GM12878 (cell line): ENCODE measurements at regions not wholly inside any gene's neighbourhood (a gene's known extent, or its start where the extent isn't known, plus 50 kb on each side); places are given as distances from the start of the nearest gene placed in this dataset.

Experiments
- ATAC-seq: fragments of 200-7000 bp; cut with Tn5 transposase; 3 replicates; pipeline ENCODE4 v1.9.1; 2020; ENCODE audit warnings: mild to moderate bottlenecking, moderate library complexity
- BruUV-seq: library from RNA; stranded (reverse); fragments of 400-500 nt; replicated peaks from 2 replicates; lab custom pipeline; 2021; lab: Mats Ljungman, UMichigan
- CTCF ChIA-PET: fragments of 300-600 bp; sonication (Branson Sonifier 250); formaldehyde crosslinking; extraction: SDS; loops from one replicate; lab custom pipeline; 2021; ENCODE audit warnings: inconsistent platforms; lab: Yijun Ruan, JAX
- POLR2A ChIA-PET: fragments of 350-600 bp; formaldehyde crosslinking; extraction: SDS; loops from one replicate; lab custom pipeline; 2021; ENCODE audit warnings: inconsistent platforms; lab: Charles Lee
- RAD21 ChIA-PET: fragments of 300-600 bp; sonication (Branson Sonifier 250); formaldehyde crosslinking; loops from one replicate; lab custom pipeline; 2023; ENCODE audit warnings: antibody characterized with exemption; ENCODE audit not compliant: unreplicated experiment; lab: Charles Lee
- SMC1A ChIA-PET: fragments of 300-600 bp; sonication (Branson Sonifier 250); formaldehyde crosslinking; loops from one replicate; lab custom pipeline; 2023; ENCODE audit not compliant: unreplicated experiment, uncharacterized antibody; lab: Charles Lee
- DNase-seq: peaks from one replicate; pipeline ENCODE4 v3.0.0-alpha.2; 2011; ENCODE audit warnings: low read depth, low spot score
- FAIRE-seq: peaks from 3 replicates; lab custom pipeline; 2011; peaks lifted over from hg19 to GRCh38; lab: Jason Lieb, UNC
- H2AFZ ChIP-seq: 2 replicates; pipeline ENCODE4 v1.6.0; 2011; ENCODE audit warnings: low read depth, low read length, control low read depth; ENCODE audit not compliant: control insufficient read depth
- H3K27ac ChIP-seq: 2 replicates; pipeline ENCODE4 v1.5.1; 2011; ENCODE audit warnings: control low read depth; ENCODE audit not compliant: control insufficient read depth, insufficient read depth
- H3K27me3 ChIP-seq, 2 experiments: replicated peaks in 1 of 2; 2 replicates each; pipeline versions ENCODE4 v1.6.0 to v1.6.1; 2011; ENCODE audit warnings: low read length in 1 of 2; ENCODE audit not compliant: control insufficient read depth in 2 of 2, insufficient read depth in 2 of 2
- H3K36me3 ChIP-seq, 2 experiments: 2 replicates each; pipeline ENCODE4 v1.5.1; 2011; ENCODE audit warnings: low read length in 1 of 2; ENCODE audit not compliant: control insufficient read depth in 2 of 2, insufficient read depth in 2 of 2
- H3K4me1 ChIP-seq: 2 replicates; pipeline ENCODE4 v1.6.1; 2011; ENCODE audit warnings: mild to moderate bottlenecking, low read length, moderate library complexity, mixed read lengths; ENCODE audit not compliant: control insufficient read depth, insufficient read depth
- H3K4me2 ChIP-seq: 2 replicates; pipeline ENCODE4 v1.6.0; 2011; ENCODE audit warnings: control low read depth; ENCODE audit not compliant: control insufficient read depth, insufficient read depth
- H3K4me3 ChIP-seq: fragments of 200-600 bp; sonication (generic); 2 replicates; pipeline ENCODE4 v1.5.1; 2016
- H3K79me2 ChIP-seq: 2 replicates; pipeline ENCODE4 v1.6.0; 2011; ENCODE audit warnings: low read length; ENCODE audit not compliant: control insufficient read depth, insufficient read depth
- H3K9ac ChIP-seq: 2 replicates; pipeline ENCODE4 v1.8.0; 2011; ENCODE audit warnings: low read length, control low read depth, mixed read lengths; ENCODE audit not compliant: control insufficient read depth, insufficient read depth
- H3K9me3 ChIP-seq: replicated peaks from 3 replicates; pipeline ENCODE4 v1.5.1; 2011; ENCODE audit warnings: mild to moderate bottlenecking, low read length; ENCODE audit not compliant: control insufficient read depth, insufficient read depth
- H4K20me1 ChIP-seq: 2 replicates; pipeline ENCODE4 v1.6.0; 2011; ENCODE audit not compliant: control insufficient read depth, insufficient read depth
- ATF2 ChIP-seq: IDR thresholded peaks from 2 replicates; pipeline ENCODE4 v1.6.1; 2012; ENCODE audit warnings: low read length, inconsistent platforms
- BACH1 ChIP-seq: fragments of 450-650 bp; IDR thresholded peaks from 2 replicates; pipeline ENCODE4 v1.6.1; 2017; ENCODE audit warnings: mild to moderate bottlenecking, borderline replicate concordance
- BCL11A ChIP-seq: IDR thresholded peaks from 2 replicates; pipeline ENCODE4 v1.6.1; 2011; ENCODE audit warnings: low read depth, low read length
- CBFB ChIP-seq: IDR thresholded peaks from 2 replicates; pipeline ENCODE4 v1.6.1; 2016; ENCODE audit warnings: antibody characterized with exemption, low read depth
- CBX3 ChIP-seq: fragments of 200-600 bp; sonication (generic); IDR thresholded peaks from 2 replicates; pipeline ENCODE4 v1.6.1; 2016; ENCODE audit warnings: low read depth, borderline replicate concordance
- EED ChIP-seq: sonication (generic); IDR thresholded peaks from 2 replicates; pipeline ENCODE4 v1.6.1; 2016; ENCODE audit warnings: antibody characterized with exemption, low read depth
- KLF5 ChIP-seq: fragments of 450-650 bp; IDR thresholded peaks from 2 replicates; pipeline ENCODE4 v1.6.1; 2014; ENCODE audit warnings: mild to moderate bottlenecking; ENCODE audit not compliant: partially characterized antibody
- NFYB ChIP-seq: IDR thresholded peaks from 2 replicates; pipeline ENCODE4 v1.6.1; 2011; ENCODE audit warnings: low read depth, mild to moderate bottlenecking, low read length, improper control_type of control experiment, moderate library complexity; ENCODE audit not compliant: insufficient read depth
- NR2C1 ChIP-seq: fragments of 450-650 bp; IDR thresholded peaks from 2 replicates; pipeline ENCODE4 v1.6.1; 2017; ENCODE audit warnings: antibody characterized with exemption, mild to moderate bottlenecking, moderate library complexity
- NRF1 ChIP-seq: conservative IDR thresholded peaks from 2 replicates; pipeline ENCODE4 v1.6.1; 2011; ENCODE audit warnings: mild to moderate bottlenecking, low read depth, low read length, improper control_type of control experiment
- PML ChIP-seq: IDR thresholded peaks from 2 replicates; pipeline ENCODE4 v1.6.1; 2012; ENCODE audit warnings: low read length, inconsistent platforms
- SREBF1 ChIP-seq: IDR thresholded peaks from 2 replicates; pipeline ENCODE4 v1.6.1; 2012; ENCODE audit warnings: mild to moderate bottlenecking, low read length
- TCF3 ChIP-seq: IDR thresholded peaks from 2 replicates; pipeline ENCODE4 v1.6.1; 2012; ENCODE audit warnings: low read depth, mild to moderate bottlenecking, low read length, borderline replicate concordance; ENCODE audit not compliant: insufficient read depth
- TCF7 ChIP-seq: IDR thresholded peaks from 2 replicates; pipeline ENCODE4 v1.6.1; 2014; ENCODE audit warnings: antibody characterized with exemption, borderline replicate concordance
- WRNIP1 ChIP-seq: IDR thresholded peaks from 2 replicates; pipeline ENCODE4 v1.6.1; 2011; ENCODE audit warnings: low read depth, low read length, improper control_type of control experiment, borderline replicate concordance
- ZBED1 ChIP-seq: IDR thresholded peaks from 2 replicates; pipeline ENCODE4 v1.6.1; 2016; ENCODE audit warnings: borderline replicate concordance
- WGBS: methylation state at CpG from one replicate; pipeline ENCODE4 v1.1.6; 2016; ENCODE audit warnings: low lambda C conversion rate; ENCODE audit not compliant: insufficient replicate concordance, insufficient coverage; ENCODE audit errors: missing lambda C conversion rate; 5-methylcytosine and 5-hydroxymethylcytosine counted together
- in situ Hi-C: fragments of 300-500 bp; cut with MboI; formaldehyde crosslinking; loops from 9 replicates; pipeline ENCODE4 v1.14.3; 2018; ENCODE audit warnings: mixed read lengths
- intact Hi-C: fragments of 100-400 bp; cut with micrococcal nuclease; formaldehyde crosslinking; loops from one replicate; pipeline ENCODE4 v1.14.2; 2022; ENCODE audit not compliant: unreplicated experiment
- TF ChIP-seq, protein P1 (sequence below): IDR thresholded peaks from 2 replicates; pipeline ENCODE4 v1.6.1; 2011; ENCODE audit warnings: borderline replicate concordance, low read depth, mild to moderate bottlenecking, moderate library complexity, mixed read lengths, low read length; ENCODE audit not compliant: insufficient read depth; ENCODE audit errors: extremely low read length

DNA sequence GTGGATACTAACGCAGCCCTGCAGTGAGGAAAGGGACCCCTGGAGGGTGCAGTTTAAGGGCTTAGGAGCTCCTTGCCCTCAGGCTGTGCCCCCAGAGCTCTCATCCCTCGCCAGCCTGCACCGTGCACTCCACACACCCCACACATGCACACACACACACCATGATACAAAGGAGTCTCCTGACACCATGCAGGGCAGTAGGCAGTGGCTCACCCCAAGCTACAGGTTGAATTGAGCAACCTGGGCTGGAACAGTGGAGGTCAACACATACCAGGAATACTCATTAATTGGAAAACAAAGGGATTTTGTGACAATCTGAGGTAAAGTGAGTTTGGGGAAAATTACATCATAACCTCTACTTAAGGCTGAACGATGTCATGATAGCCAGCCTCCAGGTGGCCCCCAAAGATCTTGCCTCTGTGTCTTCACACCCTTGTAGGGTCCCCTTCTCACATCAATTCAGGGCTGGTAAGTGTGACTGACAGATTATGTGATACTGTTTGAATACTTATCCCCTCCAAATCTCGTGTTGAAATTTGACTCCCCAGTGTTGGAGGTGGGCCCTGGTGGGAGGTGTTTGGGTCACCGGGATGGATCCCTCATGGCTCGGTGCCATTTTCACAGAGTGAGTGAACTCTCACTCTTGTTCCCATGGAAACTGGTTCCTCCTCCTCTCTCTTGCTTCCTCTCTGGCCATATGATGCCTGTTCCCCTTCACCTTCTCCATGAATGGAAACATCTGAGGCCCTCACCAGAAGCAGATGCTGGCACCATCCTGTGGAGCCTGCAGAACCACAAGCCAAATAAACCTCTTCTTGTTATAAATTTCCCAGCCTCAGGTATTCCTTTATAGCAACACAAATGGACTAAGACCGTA, 111.0 kb upstream of the RAB4A start:
- Histone ChIP-seq H3K9me3 (no peaks in the 10 kb centered on the region), H3K27me3 (no peaks in the 10 kb centered on the region; a peak in 1 of 4 replicates), H3K79me2 (no peaks in the 10 kb centered on the region), H3K9ac (no peak overlapping the region), H3K36me3 (no peaks in the 10 kb centered on the region), H3K4me1 (no peaks in the 10 kb centered on the region; the same call in 1 of the 2 replicates), H3K4me2 (no peak overlapping the region), H3K4me3 (no peak overlapping the region), H4K20me1 (no peaks in the 10 kb centered on the region), H3K27ac (no peak overlapping the region), H2AFZ (no peak overlapping the region)
- FAIRE-seq (no peak), ATAC-seq (no peak), DNase-seq (no peak)
- no peak for TF ChIP-seq BACH1
- TF ChIP-seq EED, result no peak
- TF ChIP-seq PML, result no peak
- intact Hi-C loops (no loop called here), in situ Hi-C loops (no loop called here)
- WGBS, result 35% methylated on average over 8 of the region's 8 CpGs
- ChIA-PET SMC1A (no interaction called here), CTCF (no interaction called here), RAD21 (no interaction called here), POLR2A (no interaction called here)
- BruUV-seq, result no TSS peak

- Histone ChIP-seq H3K79me2 (no peaks in the 10 kb centered on the region), H3K4me1 (no peaks in the 10 kb centered on the region; the same call in 1 of the 2 replicates), H3K36me3 (no peaks in the 10 kb centered on the region), H3K4me3 (no peak overlapping the region), H3K4me2 (no peak overlapping the region), H3K9ac (no peak overlapping the region), H2AFZ (no peak overlapping the region), H3K27ac (no peak overlapping the region), H4K20me1 (no peaks in the 10 kb centered on the region), H3K9me3 (no peaks in the 10 kb centered on the region), H3K27me3 (no peaks in the 10 kb centered on the region; a peak in 1 of 4 replicates)
- no peak for DNase-seq
- ChIA-PET RAD21 (no interaction called here), POLR2A (no interaction called here), SMC1A (no interaction called here), CTCF (no interaction called here)
- intact Hi-C loops, result no loop called here
- BruUV-seq, result no TSS peak
- FAIRE-seq, result no peak
- peak; percentile 37; the same call in 2 of the 3 replicates for ATAC-seq
- in situ Hi-C loops, result no loop called here
- whole genome bisulfite sequencing, result 20% methylated on average over 2 of the region's 2 CpGs
- TF ChIP-seq SREBF1 (no peak), NRF1 (no peak), KLF5 (no peak), TCF3 (no peak), BCL11A (no peak), TCF7 (no peak), WRNIP1 (no peak), NR2C1 (no peak), ZBED1 (no peak), ATF2 (no peak), CBX3 (no peak), CBFB (no peak), NFYB (no peak)
- TF ChIP-seq, protein P1, sequence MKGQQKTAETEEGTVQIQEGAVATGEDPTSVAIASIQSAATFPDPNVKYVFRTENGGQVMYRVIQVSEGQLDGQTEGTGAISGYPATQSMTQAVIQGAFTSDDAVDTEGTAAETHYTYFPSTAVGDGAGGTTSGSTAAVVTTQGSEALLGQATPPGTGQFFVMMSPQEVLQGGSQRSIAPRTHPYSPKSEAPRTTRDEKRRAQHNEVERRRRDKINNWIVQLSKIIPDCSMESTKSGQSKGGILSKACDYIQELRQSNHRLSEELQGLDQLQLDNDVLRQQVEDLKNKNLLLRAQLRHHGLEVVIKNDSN, result no peak
Measured at GRCh38 chr1:229161740-229162139, 109.2 kb upstream of the RAB4A start.
